Caco-2 (cell line): ENCODE measurements at regions not wholly inside any gene's neighbourhood (a gene's known extent, or its start where the extent isn't known, plus 50 kb on each side); places are given as distances from the start of the nearest gene placed in this dataset.

Source experiments
- BruUV-seq: library from RNA; stranded (reverse); fragments of 400-500 nt; replicated peaks from 2 replicates; lab custom pipeline; 2021; lab: Mats Ljungman, UMichigan
- CTCF ChIA-PET: fragments of 300-600 bp; sonication (Branson Sonifier 250); formaldehyde crosslinking; loops from one replicate; lab custom pipeline; 2022; ENCODE audit warnings: antibody characterized with exemption; lab: Charles Lee
- POLR2A ChIA-PET: fragments of 300-600 bp; sonication (Branson Sonifier 250); formaldehyde crosslinking; loops from one replicate; lab custom pipeline; 2022; ENCODE audit warnings: antibody characterized with exemption; lab: Charles Lee
- DNase-seq, 2 experiments: peaks; one replicate each; pipeline versions ENCODE4 v3.0.0 to v3.0.0-alpha.2; 2020 to 2022
- H3K27me3 ChIP-seq: replicated peaks from 2 replicates; pipeline ENCODE4 v1.6.0; 2011; ENCODE audit warnings: low read length; ENCODE audit not compliant: control insufficient read depth, insufficient read depth
- H3K36me3 ChIP-seq: 2 replicates; pipeline ENCODE4 v1.5.1; 2011; ENCODE audit warnings: low read length; ENCODE audit not compliant: control insufficient read depth, insufficient read depth
- H3K4me1 ChIP-seq: fragments of 250-450 bp; sonication (Bioruptor Pico); 2 replicates; pipeline ENCODE4 v1.5.1; 2020; ENCODE audit warnings: mild to moderate bottlenecking
- H3K4me3 ChIP-seq: 2 replicates; pipeline ENCODE4 v1.5.1; 2011; ENCODE audit warnings: low read depth, mild to moderate bottlenecking, control low read depth, low read length
- H3K9me3 ChIP-seq: fragments of 250-450 bp; sonication (Bioruptor Pico); 2 replicates; pipeline ENCODE4 v1.5.1; 2020; ENCODE audit warnings: mild to moderate bottlenecking, moderate library complexity
- H3K27ac Mint-ChIP-seq: one replicate; pipeline ENCODE4 v1.8.0; 2022; ENCODE audit warnings: mixed read lengths; ENCODE audit not compliant: unreplicated experiment
- H3K27me3 Mint-ChIP-seq: one replicate; pipeline ENCODE4 v1.8.0; 2022; ENCODE audit warnings: mixed read lengths; ENCODE audit not compliant: insufficient read depth, unreplicated experiment
- H3K36me3 Mint-ChIP-seq: one replicate; pipeline ENCODE4 v1.8.0; 2022; ENCODE audit warnings: mild to moderate bottlenecking, mixed read lengths; ENCODE audit not compliant: insufficient read depth, unreplicated experiment
- H3K4me1 Mint-ChIP-seq: one replicate; pipeline ENCODE4 v1.8.0; 2022; ENCODE audit warnings: low read depth, mixed read lengths; ENCODE audit not compliant: unreplicated experiment
- H3K4me3 Mint-ChIP-seq: one replicate; pipeline ENCODE4 v1.8.0; 2022; ENCODE audit warnings: mild to moderate bottlenecking, moderate library complexity, mixed read lengths; ENCODE audit not compliant: unreplicated experiment
- H3K9me3 Mint-ChIP-seq: one replicate; pipeline ENCODE4 v1.8.0; 2022; ENCODE audit warnings: mixed read lengths; ENCODE audit not compliant: unreplicated experiment
- CTCF ChIP-seq, 2 experiments: fragments of 200-600 bp in 1 of 2; IDR thresholded peaks; 1 replicate in 1 of 2; 2 replicates in 1 of 2; pipeline versions ENCODE4 v1.5.1 to v1.8.0; 2011 to 2022; ENCODE audit warnings: antibody characterized with exemption in 1 of 2, control low read depth in 1 of 2, inconsistent platforms in 1 of 2, low read depth in 1 of 2, low read length in 1 of 2, mild to moderate bottlenecking in 1 of 2, moderate library complexity in 1 of 2; ENCODE audit not compliant: insufficient read depth in 1 of 2, severe bottlenecking in 1 of 2, unreplicated experiment in 1 of 2
- intact Hi-C: fragments of 100-400 bp; cut with micrococcal nuclease; formaldehyde crosslinking; loops from one replicate; pipeline ENCODE4 v1.10.0; 2022; ENCODE audit not compliant: unreplicated experiment

GRCh38 chr5:159450417-159450816, 120.1 kb upstream of the IL12B start:
- Mint-ChIP-seq H3K4me3 (no peak overlapping the region), H3K9me3 (no peaks in the 10 kb centered on the region), H3K27me3 (peaks cover 3% of the 10 kb centered on the region), H3K36me3 (no peaks in the 10 kb centered on the region), H3K27ac (no peak overlapping the region), H3K4me1 (peaks cover 7% of the 10 kb centered on the region)
- Histone ChIP-seq H3K36me3 (no peaks in the 10 kb centered on the region), H3K4me3 (no peak overlapping the region), H3K27me3 (no peaks in the 10 kb centered on the region), H3K4me1 (peaks cover 9% of the 10 kb centered on the region; the same call in 1 of the 2 replicates), H3K9me3 (no peaks in the 10 kb centered on the region)
- no peak for DNase-seq
- BruUV-seq, result no TSS peak
- TF ChIP-seq CTCF (IDR thresholded peaks at IDR 0.05; ENCODE audit: insufficient read depth in 1 of 2, low read depth in 1 of 2, low read length in 1 of 2, severe bottlenecking in 1 of 2, unreplicated experiment in 1 of 2), result no peak
- ChIA-PET CTCF (interaction anchor here (1.0 kb wide), 1 partner anchor 537 kb away, joined by 3 read pairs; no protein-coding TSS in a partner anchor), POLR2A (no interaction called here)
- intact Hi-C loops, result no loop called here

- CTCF ChIA-PET, result interaction anchor here (1.2 kb wide), 1 partner anchor 9 kb away, joined by 3 read pairs; no protein-coding TSS in a partner anchor
- Mint-ChIP-seq H3K36me3 (no peaks in the 10 kb centered on the region), H3K27me3 (no peaks in the 10 kb centered on the region), H3K4me1 (peaks cover 7% of the 10 kb centered on the region), H3K9me3 (no peaks in the 10 kb centered on the region), H3K4me3 (no peak overlapping the region), H3K27ac (no peak overlapping the region)
- intact Hi-C loops, result no loop called here
- Histone ChIP-seq H3K4me1 (peaks cover 9% of the 10 kb centered on the region; the same call in 1 of the 2 replicates), H3K9me3 (no peaks in the 10 kb centered on the region), H3K4me3 (no peak overlapping the region), H3K36me3 (no peaks in the 10 kb centered on the region), H3K27me3 (no peaks in the 10 kb centered on the region)
- TF ChIP-seq CTCF (IDR thresholded peaks at IDR 0.05; ENCODE audit: insufficient read depth in 1 of 2, low read depth in 1 of 2, low read length in 1 of 2, severe bottlenecking in 1 of 2, unreplicated experiment in 1 of 2), result no peak
- POLR2A ChIA-PET, result interaction anchor here (0.6 kb wide), 1 partner anchor 744 kb away, joined by 3 read pairs; no protein-coding TSS in a partner anchor
- DNase-seq, result no peak
- no TSS peak for BruUV-seq
Measured at GRCh38 chr5:159451197-159452052, 121.1 kb upstream of the IL12B start.

GRCh38 chr5:159452480-159453167, 122.3 kb upstream of the IL12B start:
- intact Hi-C loops, result no loop called here
- H3K4me3 Mint-ChIP-seq, result no peak overlapping the region
- CTCF ChIA-PET, result interaction anchor here (0.5 to 1.2 kb wide), 3 partner anchors 10 to 535 kb away, joined by 3 read pairs; no protein-coding TSS in a partner anchor
- peaks cover 7% of the 10 kb centered on the region for H3K4me1 Mint-ChIP-seq
- Histone ChIP-seq H3K9me3 (no peaks in the 10 kb centered on the region), H3K36me3 (no peaks in the 10 kb centered on the region), H3K27me3 (no peaks in the 10 kb centered on the region), H3K4me1 (peaks cover 9% of the 10 kb centered on the region; the same call in 1 of the 2 replicates), H3K4me3 (no peak overlapping the region)
- H3K36me3 Mint-ChIP-seq, result no peaks in the 10 kb centered on the region
- peak in 1 of 2 experiments; percentile 23 for DNase-seq
- POLR2A ChIA-PET, result no interaction called here
- H3K27ac Mint-ChIP-seq, result no peak overlapping the region
- no peaks in the 10 kb centered on the region for H3K27me3 Mint-ChIP-seq
- no peak for TF ChIP-seq CTCF (IDR thresholded peaks at IDR 0.05; ENCODE audit: insufficient read depth in 1 of 2, low read depth in 1 of 2, low read length in 1 of 2, severe bottlenecking in 1 of 2, unreplicated experiment in 1 of 2)
- H3K9me3 Mint-ChIP-seq, result no peaks in the 10 kb centered on the region
- no TSS peak for BruUV-seq
